Calu3 (cell line): ENCODE measurements at regions not wholly inside any gene's neighbourhood (a gene's known extent, or its start where the extent isn't known, plus 50 kb on each side); places are given as distances from the start of the nearest gene placed in this dataset.
"Not testable (repeated sequence)": the region's sequence is repeated elsewhere in the genome, so short reads cannot be mapped to it uniquely, and the experiment has no call there.

Experiments
- BruUV-seq: library from RNA; stranded (reverse); fragments of 400-500 nt; replicated peaks from 2 replicates; lab custom pipeline; 2021; lab: Mats Ljungman, UMichigan
- CTCF ChIA-PET: fragments of 300-600 bp; sonication (Branson Sonifier 250); formaldehyde crosslinking; loops from one replicate; lab custom pipeline; 2022; ENCODE audit warnings: antibody characterized with exemption; lab: Charles Lee
- DNase-seq: peaks from one replicate; pipeline ENCODE4 v3.0.0; 2022
- H3K27ac Mint-ChIP-seq: one replicate; pipeline ENCODE4 v1.8.0; 2022; ENCODE audit warnings: mixed read lengths; ENCODE audit not compliant: unreplicated experiment
- H3K27me3 Mint-ChIP-seq: one replicate; pipeline ENCODE4 v1.8.0; 2022; ENCODE audit warnings: mixed read lengths; ENCODE audit not compliant: unreplicated experiment
- H3K36me3 Mint-ChIP-seq: one replicate; pipeline ENCODE4 v1.8.0; 2022; ENCODE audit warnings: mild to moderate bottlenecking, moderate library complexity, mixed read lengths; ENCODE audit not compliant: insufficient read depth, unreplicated experiment
- H3K4me1 Mint-ChIP-seq: one replicate; pipeline ENCODE4 v1.8.0; 2022; ENCODE audit warnings: mild to moderate bottlenecking, low read depth, mixed read lengths; ENCODE audit not compliant: unreplicated experiment
- H3K4me3 Mint-ChIP-seq: one replicate; pipeline ENCODE4 v1.8.0; 2022; ENCODE audit warnings: mild to moderate bottlenecking, low read depth, moderate library complexity, mixed read lengths; ENCODE audit not compliant: unreplicated experiment
- H3K9me3 Mint-ChIP-seq: one replicate; pipeline ENCODE4 v1.8.0; 2022; ENCODE audit warnings: low read depth, mixed read lengths; ENCODE audit not compliant: unreplicated experiment
- CTCF ChIP-seq: fragments of 200-600 bp; IDR thresholded peaks from one replicate; pipeline ENCODE4 v1.8.0; 2022; ENCODE audit warnings: antibody characterized with exemption; ENCODE audit not compliant: unreplicated experiment
- intact Hi-C: fragments of 100-400 bp; cut with micrococcal nuclease; formaldehyde crosslinking; loops from one replicate; pipeline ENCODE4 v1.10.0; 2022; ENCODE audit not compliant: unreplicated experiment

- H3K27me3 Mint-ChIP-seq: no peaks in the 10 kb centered on the region
- no peak for TF ChIP-seq CTCF
- H3K4me1 Mint-ChIP-seq: no peaks in the 10 kb centered on the region
- CTCF ChIA-PET: no interaction called here
- DNase-seq: no peak
- H3K36me3 Mint-ChIP-seq: no peaks in the 10 kb centered on the region
- peaks cover 5% of the 10 kb centered on the region for H3K9me3 Mint-ChIP-seq
- no peak overlapping the region for H3K27ac Mint-ChIP-seq
- intact Hi-C loops: no loop called here
- BruUV-seq: no TSS peak
- H3K4me3 Mint-ChIP-seq: no peak overlapping the region
Measured at GRCh38 chr13:65330691-65331090, 1899.4 kb downstream of the PCDH9 start.

- intact Hi-C loops: no loop called here
- Mint-ChIP-seq H3K9me3 (peaks cover 5% of the 10 kb centered on the region), H3K27me3 (no peaks in the 10 kb centered on the region), H3K4me3 (no peak overlapping the region), H3K36me3 (no peaks in the 10 kb centered on the region), H3K4me1 (no peaks in the 10 kb centered on the region), H3K27ac (no peak overlapping the region)
- no peak for DNase-seq
- no TSS peak for BruUV-seq
- CTCF ChIA-PET: no interaction called here
- no peak for TF ChIP-seq CTCF
Measured at GRCh38 chr13:65330287-65330686, 1899.8 kb downstream of the PCDH9 start.

GRCh38 chr13:65323192-65323591, 1906.9 kb downstream of the PCDH9 start:
- DNase-seq, H3K4me1 Mint-ChIP-seq, CTCF ChIA-PET, H3K36me3 Mint-ChIP-seq, BruUV-seq, H3K9me3 Mint-ChIP-seq, H3K27me3 Mint-ChIP-seq, intact Hi-C loops, H3K4me3 Mint-ChIP-seq, H3K27ac Mint-ChIP-seq: not testable (repeated sequence)

GRCh38 chr13:65321423-65321822, 1908.7 kb downstream of the PCDH9 start:
- intact Hi-C loops, H3K27me3 Mint-ChIP-seq, H3K4me3 Mint-ChIP-seq, H3K9me3 Mint-ChIP-seq, BruUV-seq, DNase-seq, CTCF ChIA-PET, H3K36me3 Mint-ChIP-seq, H3K27ac Mint-ChIP-seq, H3K4me1 Mint-ChIP-seq: not testable (repeated sequence)

- Mint-ChIP-seq H3K27ac (no peak overlapping the region), H3K4me1 (no peaks in the 10 kb centered on the region), H3K4me3 (no peak overlapping the region), H3K27me3 (no peaks in the 10 kb centered on the region), H3K9me3 (peaks cover 5% of the 10 kb centered on the region), H3K36me3 (no peaks in the 10 kb centered on the region)
- intact Hi-C loops: no loop called here
- no peak for DNase-seq
- no peak for TF ChIP-seq CTCF
- BruUV-seq: no TSS peak
- CTCF ChIA-PET: no interaction called here
Measured at GRCh38 chr13:65314008-65314407, 1916.1 kb downstream of the PCDH9 start.
